GM21367 (cell line): ENCODE measurements at regions not wholly inside any gene's neighbourhood (a gene's known extent, or its start where the extent isn't known, plus 50 kb on each side); places are given as distances from the start of the nearest gene placed in this dataset.

Source experiments
- ATAC-seq: cut with Tn5 transposase; IDR thresholded peaks from one replicate; pipeline ENCODE4 v1.9.1; 2021; ENCODE audit not compliant: unreplicated experiment

DNA sequence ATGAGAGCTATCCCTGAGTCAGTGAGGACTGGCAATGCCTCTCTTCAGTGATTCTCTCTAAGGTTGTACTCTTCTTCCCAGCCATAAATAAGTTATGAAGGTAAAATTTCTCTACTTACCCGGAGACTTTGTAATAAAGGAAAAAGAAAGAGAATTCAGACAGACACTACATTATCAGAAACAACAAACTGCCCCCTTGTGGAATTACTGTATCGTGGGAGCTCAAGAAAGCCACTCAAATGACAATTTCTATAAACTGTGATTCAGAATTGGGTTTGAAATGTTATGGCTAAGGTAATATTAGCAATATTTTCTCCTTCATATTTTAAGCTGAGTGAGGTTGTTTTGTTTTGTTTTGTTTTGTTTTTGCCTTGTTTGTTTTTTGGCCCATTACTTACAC lies 155.8 kb upstream of the TANK start:
- ATAC-seq: no peak

GRCh38 chr2:161005170-161005569 lies 155.1 kb upstream of the TANK start:
- ATAC-seq: no peak

DNA sequence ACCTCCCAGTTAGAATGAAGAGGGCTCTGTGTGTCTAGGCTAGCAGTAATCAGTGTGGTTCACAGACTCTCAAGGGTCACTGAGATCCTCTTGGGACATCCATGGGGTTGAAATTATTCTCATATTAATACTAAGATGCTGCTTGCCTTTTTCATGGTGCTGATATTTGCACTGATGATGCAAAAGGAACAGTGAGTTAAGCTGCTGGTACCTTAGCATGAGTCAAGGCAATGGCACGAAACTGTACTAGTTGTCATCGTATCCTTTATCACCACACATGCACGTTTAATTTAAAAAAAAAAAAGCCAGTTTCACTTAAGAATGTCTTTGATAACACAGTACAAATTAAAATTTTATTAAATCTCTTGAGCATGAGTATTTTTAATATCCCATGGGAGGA lies 151.9 kb upstream of the TANK start:
- ATAC-seq: no peak

- no peak for ATAC-seq
Measured at GRCh38 chr2:161010503-161011015, 149.7 kb upstream of the TANK start.

- no peak for ATAC-seq
Measured at GRCh38 chr2:161017780-161018470, 142.3 kb upstream of the TANK start.

- ATAC-seq: no peak
Measured at GRCh38 chr2:161019311-161019710, 140.9 kb upstream of the TANK start.

DNA sequence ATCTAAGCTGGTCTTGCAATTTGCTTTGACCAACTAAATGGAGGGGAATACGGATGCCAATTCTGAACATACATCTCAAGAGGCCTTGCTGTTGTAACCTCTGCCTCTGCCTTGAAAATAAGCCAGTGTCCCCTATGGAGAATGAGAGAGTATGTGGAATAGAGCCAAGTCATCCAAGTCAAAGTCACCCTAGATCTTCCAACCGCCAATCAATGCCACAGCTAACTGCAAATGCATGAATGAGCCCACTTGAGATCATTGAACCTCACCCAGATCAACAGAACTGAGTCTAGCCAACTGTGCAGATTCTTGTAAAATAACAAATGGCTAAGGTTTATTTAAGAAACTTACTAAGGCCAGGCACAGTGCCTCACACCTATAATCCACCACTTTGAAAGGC lies 139.8 kb upstream of the TANK start:
- no peak for ATAC-seq

DNA sequence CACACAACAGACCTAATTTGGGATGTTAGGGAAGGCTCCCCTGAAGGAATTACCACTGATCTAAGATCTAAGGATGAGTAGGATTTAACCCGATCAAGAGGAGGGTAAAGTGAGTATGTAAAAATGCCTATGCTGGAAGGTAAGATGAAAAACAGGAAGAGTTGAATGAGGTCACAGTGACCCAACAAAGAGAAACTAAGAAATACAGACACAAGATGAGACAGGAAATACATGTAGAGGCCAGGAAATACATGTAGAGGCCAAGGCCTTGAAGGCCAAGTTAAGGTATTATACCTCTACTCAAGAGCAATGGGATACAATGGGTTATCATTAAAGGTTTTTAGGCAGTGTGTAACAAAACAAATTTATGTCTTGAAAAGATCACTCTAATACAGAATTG lies 131.6 kb upstream of the TANK start:
- ATAC-seq: no peak

- no peak for ATAC-seq
Measured at GRCh38 chr2:161029321-161029720, 130.9 kb upstream of the TANK start.

DNA sequence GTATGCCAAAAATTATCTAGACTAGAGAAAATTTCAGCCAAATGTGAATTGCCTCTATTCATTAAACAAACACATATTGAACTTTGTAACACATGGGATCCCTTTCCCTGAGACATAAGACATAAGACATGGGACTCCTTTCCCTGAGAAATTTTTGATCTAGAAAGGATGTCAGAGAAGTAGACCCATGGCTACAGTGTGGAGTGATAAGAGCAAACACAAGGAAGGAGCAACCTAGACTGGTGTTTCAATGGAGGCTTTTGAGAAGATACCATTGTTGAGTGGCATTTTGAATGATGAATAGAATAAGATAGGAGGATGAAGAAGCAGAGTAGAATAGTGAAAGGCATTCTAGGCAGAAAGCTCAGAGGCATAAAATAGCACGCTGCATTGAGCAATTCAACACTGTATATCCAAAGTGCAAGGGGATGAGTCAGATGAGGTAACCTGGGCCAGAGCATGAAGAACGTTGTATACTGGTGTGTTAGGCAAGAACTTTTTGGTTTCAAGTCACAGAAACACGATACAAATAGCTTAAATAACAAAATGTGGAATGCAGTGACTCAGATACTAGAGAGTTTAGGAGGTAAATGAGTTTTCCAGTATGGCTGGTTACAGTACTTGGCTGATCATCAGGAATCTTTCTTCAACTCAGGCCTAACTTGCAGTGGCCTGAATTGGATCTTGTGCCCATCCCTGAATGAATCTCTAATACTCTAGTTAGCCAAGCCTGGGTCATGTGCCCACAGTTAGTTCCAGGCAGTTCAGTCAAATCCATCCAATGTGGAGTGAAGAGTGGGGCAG lies 129.8 kb upstream of the TANK start:
- ATAC-seq: no peak

DNA sequence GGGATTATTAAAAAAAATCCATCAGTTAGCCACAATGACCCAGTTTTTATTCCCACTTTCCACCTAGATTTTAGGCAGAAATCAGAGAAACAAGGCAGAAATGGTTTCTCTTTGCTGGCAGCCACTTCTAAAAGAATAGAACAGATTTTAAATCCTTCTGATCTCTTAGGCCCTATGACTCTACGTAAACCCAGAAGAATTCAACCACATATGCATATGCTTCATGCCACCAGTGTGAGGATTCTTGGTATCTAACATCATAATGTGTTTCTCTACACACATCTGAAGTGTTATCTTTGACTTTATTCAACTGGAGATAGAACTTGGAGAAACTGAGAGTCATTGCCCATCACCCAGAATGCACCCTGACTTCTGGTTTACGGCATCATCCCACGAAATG lies 128.7 kb upstream of the TANK start:
- no peak for ATAC-seq

GRCh38 chr2:161032635-161033034 lies 127.6 kb upstream of the TANK start:
- no peak for ATAC-seq

DNA sequence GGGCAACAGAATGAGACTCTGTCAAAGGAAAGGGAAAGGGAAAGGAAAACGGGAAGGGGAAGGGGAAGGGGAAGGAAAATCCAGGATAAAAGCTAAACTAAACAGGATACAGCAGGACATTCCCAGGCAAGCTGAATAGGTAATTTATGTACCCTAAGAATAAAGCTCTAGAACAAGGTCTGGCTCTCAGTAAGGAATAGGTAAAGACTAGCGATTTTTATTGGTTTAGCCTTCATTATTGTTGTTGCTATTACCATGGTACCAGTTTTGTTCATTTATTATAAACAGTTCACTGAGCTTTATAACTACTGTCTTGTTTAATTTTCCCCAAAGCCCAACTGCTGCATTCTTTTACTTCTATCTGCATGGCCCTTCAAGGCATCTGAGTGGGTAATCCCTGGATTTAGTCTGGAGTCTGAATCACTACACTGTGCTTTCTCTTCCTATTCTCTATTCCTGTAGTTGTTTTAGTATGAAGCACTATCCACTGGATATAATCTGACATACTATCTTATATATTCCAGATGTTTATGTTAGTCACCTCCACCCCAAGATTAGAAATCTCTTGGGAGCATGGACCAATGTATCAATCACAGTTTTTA lies 127.1 kb upstream of the TANK start:
- ATAC-seq: no peak

GRCh38 chr2:161036926-161037325 lies 123.3 kb upstream of the TANK start:
- no peak for ATAC-seq

- ATAC-seq: no peak
Measured at GRCh38 chr2:161039071-161039470, 121.2 kb upstream of the TANK start.

GRCh38 chr2:161041356-161041755 lies 118.9 kb upstream of the TANK start:
- ATAC-seq: no peak

DNA sequence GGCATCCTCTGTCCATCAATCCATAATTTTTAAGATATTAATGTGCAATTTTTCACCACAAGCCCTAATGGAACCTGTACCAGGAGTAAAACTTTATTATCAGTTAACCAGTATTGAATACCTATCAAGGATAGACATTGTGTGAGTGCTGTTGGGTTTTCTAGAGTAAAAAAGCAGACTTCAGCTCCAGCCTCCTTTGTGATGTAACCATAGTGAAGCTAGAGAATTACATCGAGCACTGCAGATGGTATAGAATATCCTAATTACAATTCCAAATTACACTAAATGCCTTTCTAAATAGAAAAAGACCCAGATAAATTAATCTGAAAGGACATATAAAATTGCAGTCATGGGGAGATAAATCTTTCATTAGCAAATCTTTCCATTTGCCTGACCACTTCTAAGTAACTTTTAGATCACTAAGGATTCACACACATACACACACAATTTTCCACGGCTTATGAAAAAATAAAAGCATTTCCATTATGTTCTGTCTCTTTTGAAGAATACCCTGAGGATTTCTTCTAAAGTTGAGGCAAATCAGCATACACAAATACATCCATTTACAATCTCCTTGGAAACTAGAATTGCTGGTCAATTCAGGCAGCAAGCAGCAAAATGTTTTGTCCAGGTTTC lies 117.1 kb upstream of the TANK start:
- ATAC-seq: no peak

- no peak for ATAC-seq
Measured at GRCh38 chr2:161044095-161044865, 115.9 kb upstream of the TANK start.

GRCh38 chr2:161044921-161045320 lies 115.3 kb upstream of the TANK start:
- ATAC-seq: no peak

GRCh38 chr2:161045726-161046125 lies 114.5 kb upstream of the TANK start:
- no peak for ATAC-seq

DNA sequence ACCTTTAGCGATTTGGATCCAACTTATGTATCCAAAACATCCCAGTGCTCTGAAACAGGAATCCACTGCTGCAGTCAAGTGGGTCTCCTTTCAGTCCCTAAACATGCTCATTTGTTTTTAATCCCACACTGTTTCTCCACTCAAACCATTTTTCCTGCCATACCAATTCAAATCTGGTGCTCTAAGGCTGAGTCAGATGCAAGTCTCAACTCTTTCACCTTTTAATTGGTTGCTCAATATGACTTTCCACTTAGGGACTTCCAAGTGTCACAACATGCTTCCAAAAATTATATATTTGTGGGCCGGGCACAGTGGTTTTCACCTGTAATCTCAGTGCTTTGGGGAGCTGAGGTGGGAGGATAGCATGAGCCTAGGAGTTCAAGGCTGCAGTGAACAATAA lies 113.4 kb upstream of the TANK start:
- ATAC-seq: no peak
